Effector memory CD4-positive, alpha-beta T cell (primary cell): ENCODE measurements at regions not wholly inside any gene's neighbourhood (a gene's known extent, or its start where the extent isn't known, plus 50 kb on each side); places are given as distances from the start of the nearest gene placed in this dataset.
A peak's percentile ranks its signal among the peaks of the same experiment; 100 is the strongest.

Experiments used
- DNase-seq, 3 donors: peaks; one replicate each; pipeline ENCODE4 v3.0.0-alpha.2; 2020
- H3K27ac ChIP-seq: 2 replicates; pipeline ENCODE4 v1.7.0; 2013; ENCODE audit warnings: mild to moderate bottlenecking, low read length, moderate library complexity; ENCODE audit not compliant: insufficient read depth, poor library complexity, severe bottlenecking
- H3K27me3 ChIP-seq: replicated peaks from 2 replicates; pipeline ENCODE4 v1.7.0; 2013; ENCODE audit warnings: mild to moderate bottlenecking, low read length; ENCODE audit not compliant: insufficient read depth, control insufficient read depth, poor library complexity, severe bottlenecking
- H3K36me3 ChIP-seq: 2 replicates; pipeline ENCODE4 v1.7.0; 2013; ENCODE audit warnings: mild to moderate bottlenecking, low read length, moderate library complexity; ENCODE audit not compliant: control insufficient read depth, insufficient read depth
- H3K4me1 ChIP-seq: 2 replicates; pipeline ENCODE4 v1.7.0; 2013; ENCODE audit warnings: low read length, mild to moderate bottlenecking; ENCODE audit not compliant: control insufficient read depth, insufficient read depth, poor library complexity, severe bottlenecking
- H3K4me3 ChIP-seq: 2 replicates; pipeline ENCODE4 v1.7.0; 2013; ENCODE audit warnings: low read length, low read depth, mild to moderate bottlenecking; ENCODE audit not compliant: insufficient read depth, poor library complexity, severe bottlenecking
- H3K9me3 ChIP-seq: 2 replicates; pipeline ENCODE4 v1.7.0; 2013; ENCODE audit warnings: mild to moderate bottlenecking, low read length, moderate library complexity; ENCODE audit not compliant: control insufficient read depth

DNA sequence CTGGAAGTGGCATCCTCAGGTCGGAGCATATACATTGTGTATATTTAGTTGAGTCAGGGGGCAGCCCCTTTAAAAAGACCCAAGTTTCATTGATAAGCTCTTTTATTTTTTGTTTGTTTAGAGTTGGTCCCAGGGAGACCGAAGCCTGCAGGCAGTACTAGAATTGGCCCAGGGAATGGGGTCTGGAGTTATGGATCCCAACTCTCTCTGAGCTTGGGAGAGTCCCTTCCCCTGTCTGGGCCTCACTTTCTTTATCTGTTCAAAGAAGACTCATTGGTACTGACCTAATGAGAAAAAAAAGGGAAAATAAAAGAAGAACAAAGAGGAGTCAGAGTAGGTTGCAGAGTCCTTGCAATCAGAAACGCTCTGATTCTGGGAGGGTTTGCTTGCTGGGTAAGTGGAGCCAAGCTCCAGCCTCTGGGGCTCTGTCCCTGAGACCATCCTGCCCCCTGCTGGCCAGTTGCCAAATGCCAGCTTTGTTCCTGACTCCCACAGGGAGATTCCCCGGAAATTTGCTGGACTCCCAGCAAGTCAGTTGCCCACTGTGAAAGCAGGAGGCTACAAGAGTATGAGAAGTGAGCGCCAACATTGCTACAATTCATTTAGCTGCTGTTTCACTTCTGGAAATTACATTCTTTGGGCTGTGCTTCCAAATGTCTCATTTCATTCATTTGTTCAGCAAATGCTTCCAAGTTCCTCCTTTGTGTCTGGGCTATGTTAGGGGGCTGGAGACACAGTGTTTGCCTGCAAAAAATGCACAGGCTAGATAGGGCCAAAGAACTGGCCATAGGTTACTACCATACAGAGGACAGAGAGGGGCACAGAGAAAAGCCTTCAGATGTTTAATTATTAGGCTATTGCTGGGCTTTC lies 156.2 kb downstream of the MELK start:
- Histone ChIP-seq H3K27ac (no peak overlapping the region), H3K36me3 (no peaks in the 10 kb centered on the region), H3K4me1 (no peaks in the 10 kb centered on the region), H3K27me3 (no peaks in the 10 kb centered on the region), H3K4me3 (no peak overlapping the region), H3K9me3 (no peaks in the 10 kb centered on the region)
- DNase-seq = peak; percentile 16 to 52 (median 29)

DNA sequence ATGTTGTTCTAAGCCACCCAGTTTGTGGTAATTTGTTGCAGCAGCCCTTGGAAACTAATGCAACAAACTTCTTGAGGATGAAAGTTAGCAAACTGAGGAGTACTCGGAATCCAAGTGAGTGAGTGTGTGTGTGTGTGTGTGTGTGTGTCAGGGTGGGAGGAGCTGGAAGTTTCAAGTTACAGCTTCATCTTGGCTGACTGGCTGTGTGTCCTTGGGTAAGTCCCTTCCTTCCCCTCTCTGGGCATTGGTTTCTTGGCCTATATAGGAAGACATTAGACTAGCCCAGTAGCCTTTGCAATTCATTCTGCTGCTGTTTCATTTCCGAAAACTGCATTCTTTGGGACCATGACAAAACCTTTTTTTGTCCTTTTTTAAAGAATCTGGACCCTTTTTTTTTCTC lies 157.2 kb downstream of the MELK start:
- H3K9me3 ChIP-seq = no peaks in the 10 kb centered on the region
- no peak overlapping the region for H3K27ac ChIP-seq
- no peaks in the 10 kb centered on the region for H3K27me3 ChIP-seq
- H3K4me3 ChIP-seq = no peak overlapping the region
- no peaks in the 10 kb centered on the region for H3K36me3 ChIP-seq
- no peak for DNase-seq
- H3K4me1 ChIP-seq = no peaks in the 10 kb centered on the region

- no peak for DNase-seq
- no peak overlapping the region for H3K27ac ChIP-seq
Observed at GRCh38 chr9:36730414-36730813, 157.7 kb downstream of the MELK start.

DNA sequence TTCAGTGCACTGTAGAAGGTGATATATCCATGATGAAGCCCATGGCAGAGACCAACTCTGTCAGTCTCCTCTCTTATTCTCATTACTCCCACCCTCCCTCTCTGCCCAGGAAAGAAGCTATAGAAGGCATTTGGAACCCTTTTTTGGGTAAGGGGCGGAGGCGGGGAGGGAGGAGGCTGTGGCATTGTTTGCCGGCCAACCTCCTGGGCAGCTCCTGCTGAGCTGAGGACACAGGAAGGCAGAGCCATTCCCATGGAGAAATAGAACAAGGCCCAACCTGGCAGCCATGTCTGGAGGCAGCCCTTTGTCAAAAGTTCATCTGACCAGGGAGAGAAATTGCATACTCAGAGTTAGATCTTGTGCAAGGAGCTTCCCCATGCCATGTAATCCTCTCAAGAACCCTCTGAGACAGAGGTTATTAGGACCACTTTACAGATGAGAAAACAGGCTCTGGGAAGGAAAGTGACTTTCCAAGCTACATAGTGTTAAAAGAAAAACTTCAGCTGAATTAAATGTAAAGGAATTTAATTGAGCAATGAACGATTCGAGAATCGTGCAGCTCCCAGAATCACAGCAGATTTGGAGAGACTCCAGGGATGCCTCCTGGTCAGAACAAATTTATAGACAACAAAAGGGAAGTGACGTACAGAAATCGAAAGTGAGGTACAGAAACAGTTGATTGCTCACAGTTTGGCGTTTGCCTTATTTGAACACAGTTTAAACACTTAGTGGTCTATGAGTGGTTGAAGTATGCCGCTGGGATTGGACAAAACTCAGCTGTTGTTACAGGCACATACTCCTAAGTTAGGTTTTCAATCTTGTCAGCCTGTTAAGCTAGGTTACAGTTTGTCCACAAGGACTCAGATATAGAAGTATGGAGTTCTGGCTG lies 158.6 kb downstream of the MELK start:
- H3K9me3 ChIP-seq = no peaks in the 10 kb centered on the region
- no peak overlapping the region for H3K27ac ChIP-seq
- H3K4me3 ChIP-seq = no peak overlapping the region
- DNase-seq = no peak
- H3K36me3 ChIP-seq = no peaks in the 10 kb centered on the region
- no peaks in the 10 kb centered on the region for H3K4me1 ChIP-seq
- H3K27me3 ChIP-seq = no peaks in the 10 kb centered on the region

More at GRCh38 chr9:36730414-36730813, 157.7 kb downstream of the MELK start:
- Histone ChIP-seq H3K9me3 (no peaks in the 10 kb centered on the region), H3K27me3 (no peaks in the 10 kb centered on the region), H3K4me1 (no peaks in the 10 kb centered on the region), H3K36me3 (no peaks in the 10 kb centered on the region), H3K4me3 (no peak overlapping the region)

GRCh38 chr9:36734737-36735136 lies 162.0 kb downstream of the MELK start:
- H3K9me3 ChIP-seq = no peaks in the 10 kb centered on the region
- H3K36me3 ChIP-seq = no peaks in the 10 kb centered on the region
- DNase-seq = no peak
- peaks cover 5% of the 10 kb centered on the region for H3K27me3 ChIP-seq
- H3K27ac ChIP-seq = no peak overlapping the region
- H3K4me1 ChIP-seq = no peaks in the 10 kb centered on the region
- no peak overlapping the region for H3K4me3 ChIP-seq

DNA sequence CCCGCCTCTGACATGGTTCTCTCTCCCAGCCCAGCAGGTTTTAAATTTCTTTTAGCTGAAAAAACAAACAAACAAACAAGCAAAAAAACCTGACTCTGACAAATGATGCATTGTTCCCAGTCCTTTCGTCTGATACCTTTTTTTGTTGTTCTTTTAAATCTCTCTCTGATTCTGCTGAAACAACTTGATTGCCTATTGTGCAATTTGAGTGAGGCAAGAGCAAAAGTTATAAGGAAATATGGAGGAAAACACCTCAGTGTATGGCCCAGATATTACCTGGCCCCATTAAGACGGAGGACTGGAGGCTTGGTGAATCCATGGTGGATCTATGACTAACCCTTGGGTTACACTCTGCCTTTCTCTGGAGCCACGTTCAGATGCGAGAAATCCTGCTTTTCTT lies 164.0 kb downstream of the MELK start:
- no peak overlapping the region for H3K4me3 ChIP-seq
- H3K27me3 ChIP-seq = peaks cover 8% of the 10 kb centered on the region
- DNase-seq = no peak

DNA sequence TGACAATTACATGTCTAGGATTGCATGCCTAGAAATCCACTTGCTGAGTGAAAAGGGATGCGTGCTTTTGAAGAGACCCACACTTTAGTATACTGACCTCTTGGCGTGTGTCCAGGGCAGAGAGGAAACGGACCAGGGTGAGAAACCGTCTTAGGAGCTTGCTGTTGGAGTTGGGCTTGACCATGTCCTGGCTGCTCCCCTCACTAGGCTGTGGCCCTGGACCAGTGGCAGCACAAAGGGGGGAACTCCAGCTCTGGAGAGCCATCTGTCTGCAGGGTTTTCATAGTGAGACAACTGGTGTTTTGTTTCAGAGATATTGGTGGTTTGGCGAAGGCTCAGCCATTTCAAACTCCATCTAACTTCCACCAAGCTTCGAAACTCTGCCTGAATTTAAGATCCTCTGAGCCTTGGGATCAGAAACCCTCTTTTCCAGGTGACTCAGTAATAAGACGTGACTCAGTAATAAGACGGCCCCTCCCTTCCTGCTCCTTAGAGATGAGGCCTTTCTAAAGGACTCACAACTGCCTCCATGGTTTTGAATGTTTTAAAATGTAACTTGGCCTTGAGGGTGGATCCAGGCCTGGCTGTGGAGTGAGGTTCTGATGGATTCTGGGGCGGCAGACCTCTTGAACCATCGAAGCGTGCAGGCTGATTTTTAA lies 165.8 kb downstream of the MELK start:
- H3K4me3 ChIP-seq = no peak overlapping the region
- peaks cover 8% of the 10 kb centered on the region for H3K27me3 ChIP-seq
- H3K9me3 ChIP-seq = no peaks in the 10 kb centered on the region
- no peaks in the 10 kb centered on the region for H3K36me3 ChIP-seq
- H3K4me1 ChIP-seq = no peaks in the 10 kb centered on the region
- no peak overlapping the region for H3K27ac ChIP-seq
- DNase-seq = no peak

More for the DNA sequence above, 164.0 kb downstream of the MELK start:
- H3K36me3 ChIP-seq = no peaks in the 10 kb centered on the region
- H3K4me1 ChIP-seq = no peaks in the 10 kb centered on the region
- no peak overlapping the region for H3K27ac ChIP-seq
- no peaks in the 10 kb centered on the region for H3K9me3 ChIP-seq

DNA sequence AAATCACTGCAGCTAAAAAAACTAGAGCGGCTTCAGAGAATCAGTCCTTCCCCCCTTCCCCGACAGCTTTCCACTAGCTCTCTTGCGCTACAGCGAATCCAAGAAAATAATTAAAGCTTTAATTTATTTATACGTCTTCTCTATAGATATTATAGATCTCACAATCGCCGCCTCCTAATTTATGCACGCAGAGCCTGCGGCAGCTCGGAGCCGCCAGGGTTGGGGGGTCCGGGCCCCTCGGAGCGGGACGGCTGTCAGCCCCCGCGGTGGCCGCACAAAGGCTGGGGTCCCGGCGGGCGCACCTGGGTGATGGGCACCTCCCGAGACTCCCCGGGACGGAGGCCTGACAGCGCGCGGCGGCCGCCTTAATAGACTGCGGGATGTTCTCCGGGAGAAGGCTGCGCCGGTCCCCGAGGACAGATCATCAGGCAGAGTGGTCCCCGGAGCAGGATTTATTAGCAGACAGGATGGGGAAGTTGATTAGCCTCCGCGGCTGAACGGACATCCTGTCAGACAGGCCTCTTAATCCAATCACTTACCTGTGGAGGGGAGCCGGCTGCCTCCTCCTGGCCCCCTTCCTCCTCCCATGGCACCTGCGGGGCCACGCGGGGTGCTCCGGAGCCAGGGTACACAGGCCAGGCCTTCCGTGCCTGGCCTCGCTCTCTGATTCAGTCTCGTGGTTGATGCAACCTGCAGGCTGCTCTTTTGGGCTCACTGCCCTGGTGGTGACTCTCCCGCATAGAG lies 166.8 kb downstream of the MELK start:
- H3K4me1 ChIP-seq = no peaks in the 10 kb centered on the region
- no peak overlapping the region for H3K4me3 ChIP-seq
- H3K36me3 ChIP-seq = no peaks in the 10 kb centered on the region
- peaks cover 8% of the 10 kb centered on the region for H3K27me3 ChIP-seq
- H3K27ac ChIP-seq = no peak overlapping the region
- no peaks in the 10 kb centered on the region for H3K9me3 ChIP-seq
- no peak for DNase-seq

GRCh38 chr9:36742264-36742663 lies 169.6 kb downstream of the MELK start:
- no peak for DNase-seq
- Histone ChIP-seq H3K4me3 (no peak overlapping the region), H3K27ac (no peak overlapping the region), H3K36me3 (no peaks in the 10 kb centered on the region), H3K4me1 (no peaks in the 10 kb centered on the region), H3K9me3 (no peaks in the 10 kb centered on the region), H3K27me3 (peaks cover 8% of the 10 kb centered on the region)
